Fibroblast of mammary gland (primary cell): ENCODE measurements at regions not wholly inside any gene's neighbourhood (a gene's known extent, or its start where the extent isn't known, plus 50 kb on each side); places are given as distances from the start of the nearest gene placed in this dataset.
A peak's percentile ranks its signal among the peaks of the same experiment; 100 is the strongest.

ENCODE experiments used
- DNase-seq: peaks from one replicate; pipeline ENCODE4 v3.0.0-alpha.2; 2010; ENCODE audit warnings: low read depth
- H3K4me3 ChIP-seq: 2 replicates; pipeline ENCODE4 v1.5.1; 2011; ENCODE audit warnings: low read depth, mild to moderate bottlenecking, low read length, moderate library complexity; ENCODE audit not compliant: control insufficient read depth
- TF ChIP-seq, protein P1 (sequence below): conservative IDR thresholded peaks from 2 replicates; pipeline ENCODE4 v1.5.1; 2011; ENCODE audit warnings: low read depth, low read length, inconsistent platforms; ENCODE audit not compliant: control insufficient read depth, insufficient read depth

DNA sequence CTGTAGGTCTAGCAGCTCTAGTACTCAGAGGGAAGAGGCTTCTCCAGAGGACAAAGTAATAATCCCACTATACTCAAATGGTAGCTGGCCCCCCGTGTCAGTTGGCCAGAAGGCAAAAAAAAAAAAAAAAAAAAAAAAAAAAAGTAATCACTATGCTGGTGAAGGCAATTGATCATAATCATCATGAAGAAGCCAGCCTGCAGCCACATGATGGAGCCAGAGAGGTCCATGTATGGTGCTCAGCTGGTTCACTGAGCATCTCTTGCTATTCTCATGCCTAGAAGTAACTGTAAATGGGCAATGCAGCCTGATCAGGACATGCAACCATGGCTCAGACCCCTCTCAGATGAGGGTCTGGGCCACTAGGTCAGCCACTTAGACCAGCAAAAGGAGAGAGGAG lies 378.8 kb downstream of the MED13L start:
- DNase-seq, result no peak
- H3K4me3 ChIP-seq, result no peak overlapping the region
- TF ChIP-seq, protein P1, sequence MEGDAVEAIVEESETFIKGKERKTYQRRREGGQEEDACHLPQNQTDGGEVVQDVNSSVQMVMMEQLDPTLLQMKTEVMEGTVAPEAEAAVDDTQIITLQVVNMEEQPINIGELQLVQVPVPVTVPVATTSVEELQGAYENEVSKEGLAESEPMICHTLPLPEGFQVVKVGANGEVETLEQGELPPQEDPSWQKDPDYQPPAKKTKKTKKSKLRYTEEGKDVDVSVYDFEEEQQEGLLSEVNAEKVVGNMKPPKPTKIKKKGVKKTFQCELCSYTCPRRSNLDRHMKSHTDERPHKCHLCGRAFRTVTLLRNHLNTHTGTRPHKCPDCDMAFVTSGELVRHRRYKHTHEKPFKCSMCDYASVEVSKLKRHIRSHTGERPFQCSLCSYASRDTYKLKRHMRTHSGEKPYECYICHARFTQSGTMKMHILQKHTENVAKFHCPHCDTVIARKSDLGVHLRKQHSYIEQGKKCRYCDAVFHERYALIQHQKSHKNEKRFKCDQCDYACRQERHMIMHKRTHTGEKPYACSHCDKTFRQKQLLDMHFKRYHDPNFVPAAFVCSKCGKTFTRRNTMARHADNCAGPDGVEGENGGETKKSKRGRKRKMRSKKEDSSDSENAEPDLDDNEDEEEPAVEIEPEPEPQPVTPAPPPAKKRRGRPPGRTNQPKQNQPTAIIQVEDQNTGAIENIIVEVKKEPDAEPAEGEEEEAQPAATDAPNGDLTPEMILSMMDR, result peak; percentile 20

DNA sequence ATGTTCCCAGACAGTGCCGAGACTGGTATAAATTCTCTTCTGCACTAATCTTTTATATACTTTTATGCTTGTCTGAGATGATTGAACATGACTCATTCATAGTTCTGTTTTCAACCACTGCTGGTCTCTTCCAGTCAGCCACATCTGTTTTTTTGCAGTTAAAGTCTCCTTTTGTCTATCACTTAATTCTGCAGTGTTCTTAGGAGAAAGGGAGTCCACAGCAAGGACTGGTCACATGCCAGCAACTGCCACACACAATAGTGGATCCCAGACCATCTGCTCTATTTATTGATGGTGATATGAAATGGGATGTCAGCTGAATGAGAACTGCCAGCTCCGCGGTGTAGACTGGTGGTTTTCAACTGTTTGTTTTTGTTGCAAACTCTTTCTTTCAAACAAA lies 379.8 kb downstream of the MED13L start:
- DNase-seq, result peak; percentile 20
- TF ChIP-seq, protein P1, result no peak

DNA sequence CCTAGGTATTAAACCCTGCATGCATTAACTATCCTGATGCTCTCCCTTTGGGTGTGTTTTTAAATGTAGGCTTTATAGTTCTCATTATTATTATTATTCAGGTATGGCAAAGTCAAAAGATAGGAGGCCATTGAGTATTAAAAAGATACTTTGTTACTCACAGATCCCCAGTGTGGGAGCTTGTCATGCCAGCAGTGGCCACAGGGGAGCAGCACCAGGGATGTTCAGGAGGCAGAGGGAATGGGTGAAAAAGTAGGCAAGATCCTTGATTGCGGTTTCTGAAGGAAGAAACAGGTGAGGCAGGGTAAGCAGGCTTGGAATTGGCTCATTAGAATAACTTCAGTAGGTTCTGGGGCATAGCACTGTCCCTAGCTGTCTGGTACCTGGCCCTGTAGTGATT lies 382.2 kb downstream of the MED13L start:
- H3K4me3 ChIP-seq, result no peak overlapping the region
- peak; percentile 6 for DNase-seq
- TF ChIP-seq, protein P1, result peak; percentile 53

More for the DNA sequence above, 379.8 kb downstream of the MED13L start:
- H3K4me3 ChIP-seq, result no peak overlapping the region

DNA sequence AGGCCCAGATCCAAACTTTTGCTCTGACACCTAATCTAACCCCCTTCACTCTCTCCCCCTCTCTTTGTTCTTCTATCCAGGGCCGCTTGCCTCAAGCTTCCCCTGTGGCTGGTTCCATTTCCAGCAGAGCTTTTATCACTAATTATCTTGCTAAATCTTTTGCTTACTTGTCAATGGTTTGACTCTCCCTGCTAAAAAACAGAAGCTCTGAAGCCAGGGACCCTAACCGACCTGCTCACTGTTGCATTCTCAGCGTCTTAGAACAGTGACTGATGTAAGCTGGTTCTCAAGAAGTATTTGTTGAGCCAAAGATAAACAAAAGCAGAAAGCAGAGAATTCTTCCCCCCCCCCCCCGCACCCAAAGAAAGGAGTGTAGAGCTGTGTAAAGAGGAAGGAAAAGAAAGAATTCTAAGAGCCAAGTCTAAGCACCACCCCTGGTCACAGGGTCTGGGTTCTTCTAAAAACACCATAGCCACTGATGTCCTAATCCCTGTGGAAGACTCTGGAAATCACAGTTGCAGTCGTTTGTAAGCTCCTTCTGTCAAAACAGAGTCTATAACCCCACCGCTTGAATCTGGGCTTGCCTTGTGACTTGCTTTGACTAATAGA lies 385.8 kb downstream of the MED13L start:
- DNase-seq, result no peak
- H3K4me3 ChIP-seq, result no peak overlapping the region
- TF ChIP-seq, protein P1, result no peak

DNA sequence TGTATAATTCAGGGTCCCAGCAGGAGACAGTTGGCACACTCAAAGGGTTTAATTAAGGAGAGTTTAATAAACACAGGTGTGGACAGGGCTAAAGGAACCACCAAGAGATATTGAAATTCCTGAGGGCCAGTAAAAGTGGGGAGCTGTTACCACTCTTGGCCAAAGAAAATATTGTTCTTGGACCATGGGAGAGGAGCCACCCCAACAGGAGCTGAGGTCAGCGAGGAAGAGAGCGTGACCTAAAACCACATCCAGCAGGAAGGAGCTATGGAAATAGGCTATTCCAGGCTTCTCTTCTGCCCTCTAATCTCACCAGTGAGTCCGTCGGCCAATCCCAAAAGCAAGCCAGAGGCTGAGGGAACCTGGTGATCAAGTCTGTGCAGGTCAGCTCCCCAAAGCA lies 390.8 kb downstream of the MED13L start:
- no peak overlapping the region for H3K4me3 ChIP-seq
- TF ChIP-seq, protein P1, result no peak
- DNase-seq, result no peak

DNA sequence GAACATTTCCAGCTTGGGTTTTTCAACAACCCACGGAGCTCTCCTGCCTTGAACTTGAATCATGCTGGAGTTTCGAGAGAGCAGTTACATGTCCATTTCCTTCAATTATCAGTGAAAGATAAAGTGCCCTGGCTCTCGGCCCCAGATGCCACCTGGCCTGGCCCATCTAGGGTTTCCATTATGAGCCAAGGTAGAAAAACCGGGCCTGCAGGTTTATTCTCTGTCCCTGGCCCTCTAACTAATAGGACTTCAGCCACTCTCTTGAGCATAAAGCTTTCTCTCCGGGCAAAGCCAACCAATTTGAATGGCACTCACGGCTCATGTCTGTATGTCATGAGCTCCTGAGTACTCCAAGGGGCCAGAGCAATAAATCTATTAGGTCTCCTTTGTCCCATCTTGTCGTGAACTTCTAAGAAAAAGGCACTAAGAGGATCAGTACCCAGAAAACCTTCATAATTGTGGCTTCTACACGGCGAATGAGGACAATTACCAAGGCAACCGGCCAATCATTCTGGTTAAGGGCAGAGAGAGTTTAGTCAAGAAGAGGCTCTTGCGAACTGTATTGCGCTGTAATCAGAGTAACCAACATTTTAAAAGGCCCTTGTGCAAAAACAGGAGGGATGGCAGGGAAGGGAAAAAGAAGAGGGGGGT lies 392.3 kb downstream of the MED13L start:
- TF ChIP-seq, protein P1, result no peak
- DNase-seq, result no peak
- H3K4me3 ChIP-seq, result no peak overlapping the region
